ENCODE measurements at regions not wholly inside any gene's neighbourhood (a gene's known extent, or its start where the extent isn't known, plus 50 kb on each side); places are given as distances from the start of the nearest gene placed in this dataset.

GRCh38 chr6:68333442-68333841 lies 301.6 kb upstream of the ADGRB3 start:
- no peak for DNase-seq (ENCODE audit: extremely low read depth in 1 of 4, low spot score in 3 of 4)
- no peaks in the 10 kb centered on the region for H3K9me3 ChIP-seq (replicated peaks; ENCODE audit: control insufficient read depth, insufficient read depth, low read depth, low read length)
- H3K4me3 ChIP-seq: no peak overlapping the region
- ChIA-PET CTCF (ENCODE audit: low intra/inter-chr PET ratio) (no interaction called here), POLR2A (no interaction called here)
- H3K36me3 ChIP-seq (ENCODE audit: control insufficient read depth, insufficient read depth, low read length): no peaks in the 10 kb centered on the region
- H3K27me3 ChIP-seq (ENCODE audit: control insufficient read depth in 2 of 2, insufficient read depth in 2 of 2, low read length in 2 of 2): no peaks in the 10 kb centered on the region
- no peak overlapping the region for H3K4me2 ChIP-seq (ENCODE audit: insufficient read depth, low read length)
- no TSS peak for BruUV-seq (replicated peaks)
- TF ChIP-seq NEUROD1 (IDR thresholded peaks at IDR 0.05; ENCODE audit: borderline replicate concordance, low read depth, low read length, partially characterized antibody) (no peak), ARID1B (IDR thresholded peaks at IDR 0.05) (no peak), RFX5 (IDR thresholded peaks at IDR 0.05; ENCODE audit: low read depth, low read length) (no peak), MTA2 (IDR thresholded peaks at IDR 0.05; ENCODE audit: low read depth) (no peak), SLC30A9 (CRISPR knock-in tag; IDR thresholded peaks at IDR 0.05) (no peak), ATF6 (CRISPR knock-in tag; IDR thresholded peaks at IDR 0.05) (no peak), ZNF644 (tag; IDR thresholded peaks at IDR 0.05; ENCODE audit: low read depth) (no peak), CHD1 (IDR thresholded peaks at IDR 0.05; ENCODE audit: low read length) (no peak), EP300 (IDR thresholded peaks at IDR 0.05; ENCODE audit: low read length) (no peak), MECOM (CRISPR knock-in tag; IDR thresholded peaks at IDR 0.05) (no peak), HOXB6 (CRISPR knock-in tag; IDR thresholded peaks at IDR 0.05; ENCODE audit: borderline replicate concordance) (no peak), HDAC6 (IDR thresholded peaks at IDR 0.05; ENCODE audit: low read depth, low read length) (no peak), ZNF274 (IDR thresholded peaks at IDR 0.05; ENCODE audit: borderline replicate concordance, low read depth, low read length) (no peak), ZSCAN29 (IDR thresholded peaks at IDR 0.05) (no peak), ESRRB (CRISPR knock-in tag; IDR thresholded peaks at IDR 0.05; ENCODE audit: borderline replicate concordance) (no peak), TCF3 (CRISPR knock-in tag; IDR thresholded peaks at IDR 0.05) (no peak), ZNF239 (CRISPR knock-in tag; IDR thresholded peaks at IDR 0.05) (no peak), ZBTB34 (CRISPR knock-in tag; IDR thresholded peaks at IDR 0.05) (no peak)
- H4K20me1 ChIP-seq (replicated peaks; ENCODE audit: control insufficient read depth, insufficient read depth, low read length): no peaks in the 10 kb centered on the region
- ATAC-seq: no peak
- FAIRE-seq: no peak
- no peaks in the 10 kb centered on the region for H3K79me2 ChIP-seq (ENCODE audit: control insufficient read depth, insufficient read depth, low read length)
- no peaks in the 10 kb centered on the region for H3K4me1 ChIP-seq (replicated peaks in 1 of 2; ENCODE audit: control insufficient read depth in 2 of 2, insufficient read depth in 2 of 2, low read length in 2 of 2)
- H2AFZ ChIP-seq (ENCODE audit: low read depth, low read length): no peak overlapping the region
- no peak overlapping the region for H3K27ac ChIP-seq (ENCODE audit: extremely low read depth, low read depth, low read length)
- intact Hi-C loops (cut with micrococcal nuclease): no loop called here
- H3K9me1 ChIP-seq (ENCODE audit: control insufficient read depth, insufficient read depth, low read length): no peaks in the 10 kb centered on the region
- in situ Hi-C loops (cut with MboI): no loop called here
- H3K9ac ChIP-seq (ENCODE audit: insufficient read depth in 1 of 2, low read depth in 2 of 2, low read length in 2 of 2): no peak overlapping the region

Data from K562 (cell line).